Osteoblast (primary cell): ENCODE measurements at regions not wholly inside any gene's neighbourhood (a gene's known extent, or its start where the extent isn't known, plus 50 kb on each side); places are given as distances from the start of the nearest gene placed in this dataset.
A peak's percentile ranks its signal among the peaks of the same experiment; 100 is the strongest.

Source experiments
- DNase-seq: peaks from one replicate; pipeline ENCODE4 v3.0.0; 2011; ENCODE audit warnings: low spot score, mixed read lengths; ENCODE audit not compliant: insufficient read length; ENCODE audit errors: missing footprints
- H2AFZ ChIP-seq: 2 replicates; pipeline ENCODE4 v1.6.0; 2011; ENCODE audit warnings: mild to moderate bottlenecking, low read length
- H3K27ac ChIP-seq: 2 replicates; pipeline ENCODE4 v1.5.1; 2011; ENCODE audit warnings: mild to moderate bottlenecking, low read depth, low read length, moderate library complexity
- H3K27me3 ChIP-seq: 2 replicates; pipeline ENCODE4 v1.6.0; 2012; ENCODE audit warnings: mild to moderate bottlenecking, control low read depth, inconsistent platforms, low read length, moderate library complexity; ENCODE audit not compliant: insufficient read depth
- H3K36me3 ChIP-seq: 2 replicates; pipeline ENCODE4 v1.5.1; 2011; ENCODE audit warnings: mild to moderate bottlenecking, low read length, control low read depth, moderate library complexity; ENCODE audit not compliant: insufficient read depth
- H3K4me1 ChIP-seq: 2 replicates; pipeline ENCODE4 v1.5.1; 2011; ENCODE audit warnings: mild to moderate bottlenecking, low read length, control low read depth, moderate library complexity; ENCODE audit not compliant: insufficient read depth
- H3K4me2 ChIP-seq: 2 replicates; pipeline ENCODE4 v1.6.0; 2011; ENCODE audit warnings: mild to moderate bottlenecking, low read length; ENCODE audit not compliant: insufficient read depth
- H3K4me3 ChIP-seq: fragments of 200-600 bp; sonication (generic); 3 replicates; pipeline ENCODE4 v1.5.1; 2012; ENCODE audit warnings: mild to moderate bottlenecking, low read length, inconsistent platforms; ENCODE audit not compliant: insufficient read depth
- H3K79me2 ChIP-seq: 2 replicates; pipeline ENCODE4 v1.6.0; 2012; ENCODE audit warnings: mild to moderate bottlenecking, low read length, control low read depth, inconsistent platforms; ENCODE audit not compliant: insufficient read depth
- H3K9me3 ChIP-seq: 2 replicates; pipeline ENCODE4 v1.5.1; 2011; ENCODE audit warnings: low read depth, low read length, control low read depth
- H4K20me1 ChIP-seq: 2 replicates; pipeline ENCODE4 v1.6.0; 2012; ENCODE audit warnings: mild to moderate bottlenecking, low read length, control low read depth; ENCODE audit not compliant: insufficient read depth
- TF ChIP-seq, protein P1 (sequence below): IDR thresholded peaks from 2 replicates; pipeline ENCODE4 v1.5.1; 2011; ENCODE audit warnings: mild to moderate bottlenecking, low read depth, low read length, moderate library complexity; ENCODE audit errors: extremely low read depth

DNA sequence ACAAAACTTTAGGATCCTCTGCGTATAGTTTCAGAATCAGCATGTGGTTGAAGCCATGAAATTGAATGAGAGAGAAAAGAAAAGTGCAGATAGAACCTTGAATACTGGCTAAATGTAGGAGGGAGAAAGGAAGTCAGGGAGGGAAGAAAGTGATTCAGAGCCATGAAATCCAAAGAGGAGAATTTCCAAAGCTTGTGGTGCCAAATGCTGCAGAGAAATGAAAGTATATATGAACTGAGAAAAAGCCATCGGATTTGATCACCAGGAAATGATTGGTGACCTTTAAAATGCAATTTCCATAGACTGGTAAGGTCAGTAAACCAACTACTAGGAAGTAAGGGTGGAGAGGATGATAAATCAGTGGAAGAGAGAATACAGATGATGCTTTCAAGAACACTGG, 142.3 kb downstream of the TFAP2A start:
- H2AFZ ChIP-seq, result no peak overlapping the region
- no peak overlapping the region for H3K27ac ChIP-seq
- H3K36me3 ChIP-seq, result no peaks in the 10 kb centered on the region
- H3K4me1 ChIP-seq, result no peaks in the 10 kb centered on the region
- H3K4me2 ChIP-seq, result no peak overlapping the region
- no peak overlapping the region for H3K4me3 ChIP-seq
- H3K79me2 ChIP-seq, result no peaks in the 10 kb centered on the region
- H3K27me3 ChIP-seq, result no peaks in the 10 kb centered on the region
- no peak for DNase-seq
- TF ChIP-seq, protein P1, sequence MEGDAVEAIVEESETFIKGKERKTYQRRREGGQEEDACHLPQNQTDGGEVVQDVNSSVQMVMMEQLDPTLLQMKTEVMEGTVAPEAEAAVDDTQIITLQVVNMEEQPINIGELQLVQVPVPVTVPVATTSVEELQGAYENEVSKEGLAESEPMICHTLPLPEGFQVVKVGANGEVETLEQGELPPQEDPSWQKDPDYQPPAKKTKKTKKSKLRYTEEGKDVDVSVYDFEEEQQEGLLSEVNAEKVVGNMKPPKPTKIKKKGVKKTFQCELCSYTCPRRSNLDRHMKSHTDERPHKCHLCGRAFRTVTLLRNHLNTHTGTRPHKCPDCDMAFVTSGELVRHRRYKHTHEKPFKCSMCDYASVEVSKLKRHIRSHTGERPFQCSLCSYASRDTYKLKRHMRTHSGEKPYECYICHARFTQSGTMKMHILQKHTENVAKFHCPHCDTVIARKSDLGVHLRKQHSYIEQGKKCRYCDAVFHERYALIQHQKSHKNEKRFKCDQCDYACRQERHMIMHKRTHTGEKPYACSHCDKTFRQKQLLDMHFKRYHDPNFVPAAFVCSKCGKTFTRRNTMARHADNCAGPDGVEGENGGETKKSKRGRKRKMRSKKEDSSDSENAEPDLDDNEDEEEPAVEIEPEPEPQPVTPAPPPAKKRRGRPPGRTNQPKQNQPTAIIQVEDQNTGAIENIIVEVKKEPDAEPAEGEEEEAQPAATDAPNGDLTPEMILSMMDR, result no peak
- H4K20me1 ChIP-seq, result no peaks in the 10 kb centered on the region
- H3K9me3 ChIP-seq, result no peaks in the 10 kb centered on the region

DNA sequence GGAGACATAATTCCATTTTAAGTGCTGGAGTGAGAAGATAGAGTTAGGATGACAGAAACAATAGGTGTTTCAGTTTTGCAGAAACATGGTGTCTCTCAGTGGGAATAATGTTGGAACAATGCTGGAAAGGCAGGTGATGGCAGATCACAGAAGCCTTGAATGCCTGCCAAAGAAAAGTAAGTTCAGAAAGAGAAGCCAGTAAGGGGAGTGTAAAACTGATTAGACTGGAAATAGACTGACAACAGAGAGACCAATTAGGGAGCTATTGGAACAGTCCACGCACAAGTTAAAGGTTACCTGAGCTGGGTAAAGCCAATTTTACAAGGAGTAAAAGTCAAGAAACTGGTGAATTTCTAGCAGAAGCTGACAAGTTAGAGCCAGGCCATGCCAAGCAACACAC, 142.9 kb downstream of the TFAP2A start:
- H2AFZ ChIP-seq, result no peak overlapping the region
- no peaks in the 10 kb centered on the region for H4K20me1 ChIP-seq
- H3K79me2 ChIP-seq, result no peaks in the 10 kb centered on the region
- TF ChIP-seq, protein P1, result no peak
- no peak overlapping the region for H3K27ac ChIP-seq
- H3K4me1 ChIP-seq, result no peaks in the 10 kb centered on the region
- H3K27me3 ChIP-seq, result no peaks in the 10 kb centered on the region
- H3K4me2 ChIP-seq, result no peak overlapping the region
- H3K4me3 ChIP-seq, result no peak overlapping the region
- no peaks in the 10 kb centered on the region for H3K9me3 ChIP-seq
- peak; percentile 17 for DNase-seq
- no peaks in the 10 kb centered on the region for H3K36me3 ChIP-seq

DNA sequence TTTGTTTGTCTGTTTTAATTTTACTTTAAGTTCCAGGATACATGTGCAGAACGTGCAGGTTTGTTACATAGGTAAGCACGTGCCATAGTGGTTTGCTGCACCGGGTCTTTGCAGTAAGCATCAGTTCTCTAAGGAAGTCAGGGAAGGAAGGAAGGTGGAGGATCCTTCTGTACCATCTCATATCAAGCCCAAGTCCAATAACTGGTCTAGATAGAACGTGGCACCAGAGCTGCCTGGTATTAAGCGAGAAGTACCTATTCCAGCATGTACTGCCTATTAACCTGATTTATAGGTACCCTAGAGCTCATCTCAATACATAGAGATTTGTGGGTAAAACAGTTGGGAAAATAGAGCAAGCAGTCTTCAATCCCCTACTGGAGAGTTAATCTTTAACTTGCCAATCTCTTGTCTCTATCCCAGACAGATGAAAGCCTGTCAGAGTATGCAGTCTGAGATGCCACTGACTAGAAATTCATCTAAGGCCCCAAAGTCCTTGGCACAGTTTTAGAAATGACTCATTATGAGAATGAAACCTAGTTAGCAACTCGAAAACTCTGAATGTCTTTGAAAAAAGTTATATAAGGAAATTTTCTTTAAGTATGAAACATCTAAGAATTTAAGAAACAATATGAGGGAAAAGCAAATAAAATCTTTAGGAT, 144.9 kb downstream of the TFAP2A start:
- no peaks in the 10 kb centered on the region for H3K9me3 ChIP-seq
- no peaks in the 10 kb centered on the region for H4K20me1 ChIP-seq
- no peak overlapping the region for H2AFZ ChIP-seq
- H3K27me3 ChIP-seq, result no peaks in the 10 kb centered on the region
- H3K36me3 ChIP-seq, result no peaks in the 10 kb centered on the region
- no peak overlapping the region for H3K4me2 ChIP-seq
- H3K79me2 ChIP-seq, result no peaks in the 10 kb centered on the region
- DNase-seq, result no peak
- H3K4me3 ChIP-seq, result no peak overlapping the region
- TF ChIP-seq, protein P1, result no peak
- no peak overlapping the region for H3K27ac ChIP-seq
- no peaks in the 10 kb centered on the region for H3K4me1 ChIP-seq

DNA sequence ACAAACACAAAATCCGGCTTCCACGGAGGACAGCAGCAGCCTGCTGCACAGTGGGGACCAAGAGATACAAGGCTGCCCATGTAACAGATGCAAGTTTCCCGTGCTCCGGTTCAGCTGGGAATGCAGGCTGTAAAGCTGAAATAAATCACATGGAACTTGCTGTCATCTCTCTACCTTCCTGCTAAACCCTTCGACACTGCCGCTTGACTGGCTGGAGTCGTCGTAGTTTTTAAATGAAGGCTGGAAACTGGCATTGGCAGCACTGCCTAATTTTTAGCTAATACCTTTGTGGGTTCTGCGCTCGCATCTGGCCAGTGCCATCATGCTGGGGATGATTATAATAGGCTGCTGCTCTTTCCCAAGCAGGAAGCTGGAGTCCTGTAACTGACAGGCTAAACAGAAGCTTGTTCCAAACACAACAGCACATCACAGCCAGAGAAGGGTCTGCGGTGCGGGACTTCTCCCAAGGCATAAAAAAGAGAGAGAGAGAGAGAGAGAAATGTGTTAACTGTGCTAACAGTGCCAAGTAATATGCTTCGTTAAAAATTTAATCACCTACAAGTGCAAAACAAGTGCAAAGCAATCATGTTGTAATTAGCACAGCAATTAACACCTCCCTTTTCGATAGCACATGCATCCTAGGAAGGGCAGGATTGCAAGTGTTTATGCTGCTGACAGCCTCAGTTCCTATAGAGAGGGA, 146.1 kb downstream of the TFAP2A start:
- Histone ChIP-seq H3K4me2 (no peak overlapping the region), H3K36me3 (no peaks in the 10 kb centered on the region), H3K79me2 (no peaks in the 10 kb centered on the region), H2AFZ (no peak overlapping the region), H3K4me1 (no peaks in the 10 kb centered on the region), H3K4me3 (no peak overlapping the region), H3K27me3 (no peaks in the 10 kb centered on the region), H3K9me3 (no peaks in the 10 kb centered on the region), H3K27ac (no peak overlapping the region), H4K20me1 (no peaks in the 10 kb centered on the region)
- DNase-seq, result no peak
- TF ChIP-seq, protein P1, result no peak
